K562 (cell line): ENCODE measurements at regions not wholly inside any gene's neighbourhood (a gene's known extent, or its start where the extent isn't known, plus 50 kb on each side); places are given as distances from the start of the nearest gene placed in this dataset.
A peak's percentile ranks its signal among the peaks of the same experiment; 100 is the strongest.

Experiments
- ATF1 ChIP-seq, 2 experiments: fragments of 450-650 bp in 1 of 2; IDR thresholded peaks; 2 replicates each; pipeline ENCODE4 v1.6.1; 2016; ENCODE audit warnings: missing compliant biosample characterization in 1 of 2, missing genetic modification characterization in 1 of 2
- EGR1 ChIP-seq: fragments of 450-650 bp; conservative IDR thresholded peaks from 2 replicates; pipeline ENCODE4 v1.6.1; 2017; ENCODE audit warnings: mild to moderate bottlenecking
- GABPB1 ChIP-seq: sonication (generic); formaldehyde crosslinking; IDR thresholded peaks from 2 replicates; pipeline ENCODE4 v1.8.0; 2022; ENCODE audit warnings: mild to moderate bottlenecking, missing genetic modification reagents
- HOXB6 ChIP-seq: fragments of 250-450 bp; sonication (Bioruptor Pico); IDR thresholded peaks from 2 replicates; pipeline ENCODE4 v1.5.1; 2022; ENCODE audit warnings: mild to moderate bottlenecking, borderline replicate concordance
- KLF1 ChIP-seq: fragments of 450-650 bp; IDR thresholded peaks from 2 replicates; pipeline ENCODE4 v1.6.1; 2016; ENCODE audit warnings: missing genetic modification characterization, missing compliant biosample characterization
- MCM3 ChIP-seq: fragments of 450-650 bp; IDR thresholded peaks from 2 replicates; pipeline ENCODE4 v1.6.1; 2016
- MITF ChIP-seq: IDR thresholded peaks from 2 replicates; pipeline ENCODE4 v1.6.1; 2014; ENCODE audit warnings: antibody characterized with exemption
- NBN ChIP-seq: fragments of 450-650 bp; IDR thresholded peaks from 2 replicates; pipeline ENCODE4 v1.6.1; 2016; ENCODE audit warnings: low read depth, mild to moderate bottlenecking
- POLR2H ChIP-seq: IDR thresholded peaks from 2 replicates; pipeline ENCODE4 v1.6.1; 2016; ENCODE audit warnings: missing genetic modification characterization, low read depth, mild to moderate bottlenecking, control low read depth, missing compliant biosample characterization, moderate library complexity
- RAD21 ChIP-seq, 2 experiments: fragments of 250-450 bp in 1 of 2; fragments of 450-650 bp in 1 of 2; sonication (Bioruptor Pico) in 1 of 2; formaldehyde crosslinking in 1 of 2; IDR thresholded peaks in 1 of 2; conservative IDR thresholded peaks in 1 of 2; 2 replicates each; pipeline versions ENCODE4 v1.4.0 to v1.8.0; 2020 to 2022; ENCODE audit warnings: mild to moderate bottlenecking in 2 of 2, moderate library complexity in 1 of 2
- RREB1 ChIP-seq: fragments of 250-450 bp; sonication (Bioruptor Pico); IDR thresholded peaks from 2 replicates; pipeline ENCODE4 v1.4.0; 2020
- SMAD3 ChIP-seq: fragments of 450-650 bp; formaldehyde crosslinking; conservative IDR thresholded peaks from 2 replicates; pipeline ENCODE4 v1.4.0; 2020; ENCODE audit warnings: mild to moderate bottlenecking
- TAF7 ChIP-seq: fragments of 450-650 bp; IDR thresholded peaks from 2 replicates; pipeline ENCODE4 v1.6.1; 2016; ENCODE audit warnings: missing genetic modification characterization, missing compliant biosample characterization
- TFAM ChIP-seq: fragments of 250-450 bp; sonication (Bioruptor Pico); conservative IDR thresholded peaks from 2 replicates; pipeline ENCODE4 v1.5.0; 2021; ENCODE audit warnings: mild to moderate bottlenecking, moderate library complexity
- ZBTB34 ChIP-seq: fragments of 250-450 bp; sonication (Bioruptor Pico); IDR thresholded peaks from 2 replicates; pipeline ENCODE4 v1.8.0; 2021; ENCODE audit warnings: mild to moderate bottlenecking, moderate library complexity
- ZNF133 ChIP-seq: fragments of 250-450 bp; sonication (Bioruptor Pico); IDR thresholded peaks from 2 replicates; pipeline ENCODE4 v1.4.0; 2020; ENCODE audit warnings: mild to moderate bottlenecking
- ZNF174 ChIP-seq: fragments of 250-450 bp; sonication (Bioruptor Pico); IDR thresholded peaks from 2 replicates; pipeline ENCODE4 v1.4.0; 2020; ENCODE audit warnings: mild to moderate bottlenecking
- ZNF347 ChIP-seq: fragments of 450-650 bp; formaldehyde crosslinking; IDR thresholded peaks from 2 replicates; pipeline ENCODE4 v1.4.0; 2020; ENCODE audit warnings: low read depth, mild to moderate bottlenecking, moderate library complexity
- ZNF639 ChIP-seq, 2 experiments: fragments of 200-800 bp in 1 of 2; sonication (Bioruptor generic) in 1 of 2; sonication (generic) in 1 of 2; formaldehyde crosslinking in 1 of 2; IDR thresholded peaks in 1 of 2; conservative IDR thresholded peaks in 1 of 2; 2 replicates each; pipeline versions ENCODE4 v1.5.0 to v1.6.1; 2016 to 2020; ENCODE audit warnings: missing compliant biosample characterization in 1 of 2, missing genetic modification characterization in 1 of 2, missing genetic modification reagents in 1 of 2
- ZNF707 ChIP-seq: fragments of 250-450 bp; sonication (Bioruptor Pico); conservative IDR thresholded peaks from 2 replicates; pipeline ENCODE4 v1.8.0; 2022; ENCODE audit warnings: inconsistent platforms, mild to moderate bottlenecking, moderate library complexity

GRCh38 chr7:106524690-106525059 is 136.3 kb downstream of the CCDC71L start (continued):
- TF ChIP-seq TAF7 (tag) (0 out of 2 replicates have a peak, but pooled peaks have one; percentile 12), ATF1 (CRISPR knock-in tag; IDR thresholded peaks at IDR 0.05) (no peak), ATF1 (tag; IDR thresholded peaks at IDR 0.05) (peak; percentile 40; the same call in 1 of the 2 replicates), GABPB1 (CRISPR knock-in tag) (no peak), ZNF347 (no peak), POLR2H (no peak), ZNF707 (CRISPR knock-in tag) (no peak), ZBTB34 (CRISPR knock-in tag) (no peak), EGR1 (no peak), TFAM (CRISPR knock-in tag) (no peak), KLF1 (tag) (0 out of 2 replicates have a peak, but pooled peaks have one; percentile 6), NBN (no peak), SMAD3 (no peak), MCM3 (no peak), ZNF174 (CRISPR knock-in tag) (no peak), RREB1 (CRISPR knock-in tag) (no peak), RAD21 (CRISPR knock-in tag; conservative IDR thresholded peaks at IDR 0.05 in 1 of 2, IDR thresholded peaks at IDR 0.05 in 1 of 2) (0 out of 4 replicates have a peak, but pooled peaks of 1 of the 2 experiments have one; percentile 4), ZNF639 (CRISPR knock-in tag; conservative IDR thresholded peaks at IDR 0.05 in 1 of 2, IDR thresholded peaks at IDR 0.05 in 1 of 2) (peak in 1 of 2 experiments; percentile 15; a peak in 1 of 4 replicates), HOXB6 (no peak), MITF (no peak), ZNF133 (CRISPR knock-in tag) (no peak)
